Right atrium auricular region (tissue), 2 donors: ENCODE measurements at regions not wholly inside any gene's neighbourhood (a gene's known extent, or its start where the extent isn't known, plus 50 kb on each side); places are given as distances from the start of the nearest gene placed in this dataset.
"Not testable (repeated sequence)": the region's sequence is repeated elsewhere in the genome, so short reads cannot be mapped to it uniquely, and the experiment has no call there.

Experiments
- DNase-seq: peaks from one replicate; pipeline ENCODE4 v3.0.0-alpha.2; 2019; ENCODE audit warnings: low spot score
- H3K27ac ChIP-seq, 2 donors: fragments of 200-600 bp; sonication (generic); 1 replicate in 1 of 2; 2 replicates in 1 of 2; pipeline ENCODE4 v1.5.1; 2016 to 2019
- H3K27me3 ChIP-seq, 2 donors: fragments of 200-600 bp; sonication (generic); one replicate each; pipeline versions ENCODE4 v1.5.1 to v1.6.0; 2017 to 2019
- H3K36me3 ChIP-seq: fragments of 200-600 bp; sonication (generic); one replicate; pipeline ENCODE4 v1.5.1; 2016
- H3K4me1 ChIP-seq, 2 donors: fragments of 200-600 bp; sonication (generic); one replicate each; pipeline versions ENCODE4 v1.5.1 to v1.6.0; 2017 to 2019
- H3K4me3 ChIP-seq, 2 donors: fragments of 200-600 bp; sonication (generic); 1 replicate in 1 of 2; 2 replicates in 1 of 2; pipeline ENCODE4 v1.5.1; 2017 to 2019; ENCODE audit warnings: mild to moderate bottlenecking in 1 of 2, moderate library complexity in 1 of 2
- H3K9me3 ChIP-seq, 2 donors: fragments of 200-600 bp; sonication (generic); one replicate each; pipeline ENCODE4 v1.5.1; 2019
- CTCF ChIP-seq, 2 donors: fragments of 200-600 bp; sonication (generic); IDR thresholded peaks; one replicate each; pipeline ENCODE4 v1.5.1; 2019; ENCODE audit warnings: antibody characterized with exemption in 2 of 2

GRCh38 chr16:27641260-27641659 is 91.3 kb downstream of the KATNIP start:
- TF ChIP-seq CTCF (IDR thresholded peaks at IDR 0.05), result no peak
- no peaks in the 10 kb centered on the region for H3K4me1 ChIP-seq
- H3K4me3 ChIP-seq, result no peak overlapping the region

GRCh38 chr16:27641734-27642415 is 91.9 kb downstream of the KATNIP start:
- DNase-seq, result not testable (repeated sequence)

More at GRCh38 chr16:27641260-27641659, 91.3 kb downstream of the KATNIP start:
- DNase-seq, result no peak
- H3K27ac ChIP-seq, result no peak overlapping the region
- no peaks in the 10 kb centered on the region for H3K36me3 ChIP-seq
- no peaks in the 10 kb centered on the region for H3K27me3 ChIP-seq
- no peaks in the 10 kb centered on the region for H3K9me3 ChIP-seq

GRCh38 chr16:27642756-27643155 is 92.8 kb downstream of the KATNIP start:
- Histone ChIP-seq H3K9me3 (no peaks in the 10 kb centered on the region), H3K27ac (no peak overlapping the region), H3K27me3 (no peaks in the 10 kb centered on the region), H3K36me3 (no peaks in the 10 kb centered on the region), H3K4me1 (no peaks in the 10 kb centered on the region), H3K4me3 (no peak overlapping the region)
- DNase-seq, result no peak
- peak in 1 of 2 donors; percentile 32 for TF ChIP-seq CTCF (IDR thresholded peaks at IDR 0.05)

More at GRCh38 chr16:27641734-27642415, 91.9 kb downstream of the KATNIP start:
- H3K27me3 ChIP-seq, H3K9me3 ChIP-seq, H3K4me1 ChIP-seq, H3K36me3 ChIP-seq, H3K4me3 ChIP-seq, H3K27ac ChIP-seq: not testable (repeated sequence)

GRCh38 chr16:27644165-27644564 is 94.2 kb downstream of the KATNIP start:
- no peaks in the 10 kb centered on the region for H3K4me1 ChIP-seq
- no peak for DNase-seq
- no peaks in the 10 kb centered on the region for H3K27me3 ChIP-seq
- TF ChIP-seq CTCF (IDR thresholded peaks at IDR 0.05), result no peak
- no peak overlapping the region for H3K4me3 ChIP-seq
- H3K36me3 ChIP-seq, result peaks cover 7% of the 10 kb centered on the region
- no peak overlapping the region for H3K27ac ChIP-seq
- no peaks in the 10 kb centered on the region for H3K9me3 ChIP-seq

GRCh38 chr16:27645396-27645795 is 95.5 kb downstream of the KATNIP start:
- Histone ChIP-seq H3K4me1 (peaks cover 0 to 8% of the 10 kb centered on the region in 2 donors), H3K27ac (no peak overlapping the region), H3K27me3 (no peaks in the 10 kb centered on the region), H3K36me3 (peaks cover 7% of the 10 kb centered on the region), H3K9me3 (no peaks in the 10 kb centered on the region), H3K4me3 (no peak overlapping the region)
- no peak for TF ChIP-seq CTCF (IDR thresholded peaks at IDR 0.05)
- DNase-seq, result no peak

GRCh38 chr16:27646806-27647205 is 96.9 kb downstream of the KATNIP start:
- no peak overlapping the region for H3K4me3 ChIP-seq
- H3K9me3 ChIP-seq, result no peaks in the 10 kb centered on the region
- H3K27ac ChIP-seq, result no peak overlapping the region
- DNase-seq, result no peak
- TF ChIP-seq CTCF (IDR thresholded peaks at IDR 0.05), result no peak
- no peaks in the 10 kb centered on the region for H3K27me3 ChIP-seq
- peaks cover 0 to 16% of the 10 kb centered on the region in 2 donors for H3K4me1 ChIP-seq
- H3K36me3 ChIP-seq, result peaks cover 7% of the 10 kb centered on the region
